ENCODE measurements at regions not wholly inside any gene's neighbourhood (a gene's known extent, or its start where the extent isn't known, plus 50 kb on each side); places are given as distances from the start of the nearest gene placed in this dataset.

GRCh38 chr7:124651136-124651535, 114.5 kb downstream of the GPR37 start (continued):
- TF ChIP-seq NR3C1 (CRISPR knock-in tag; IDR thresholded peaks at IDR 0.05) = no peak
- TF ChIP-seq, protein P1, sequence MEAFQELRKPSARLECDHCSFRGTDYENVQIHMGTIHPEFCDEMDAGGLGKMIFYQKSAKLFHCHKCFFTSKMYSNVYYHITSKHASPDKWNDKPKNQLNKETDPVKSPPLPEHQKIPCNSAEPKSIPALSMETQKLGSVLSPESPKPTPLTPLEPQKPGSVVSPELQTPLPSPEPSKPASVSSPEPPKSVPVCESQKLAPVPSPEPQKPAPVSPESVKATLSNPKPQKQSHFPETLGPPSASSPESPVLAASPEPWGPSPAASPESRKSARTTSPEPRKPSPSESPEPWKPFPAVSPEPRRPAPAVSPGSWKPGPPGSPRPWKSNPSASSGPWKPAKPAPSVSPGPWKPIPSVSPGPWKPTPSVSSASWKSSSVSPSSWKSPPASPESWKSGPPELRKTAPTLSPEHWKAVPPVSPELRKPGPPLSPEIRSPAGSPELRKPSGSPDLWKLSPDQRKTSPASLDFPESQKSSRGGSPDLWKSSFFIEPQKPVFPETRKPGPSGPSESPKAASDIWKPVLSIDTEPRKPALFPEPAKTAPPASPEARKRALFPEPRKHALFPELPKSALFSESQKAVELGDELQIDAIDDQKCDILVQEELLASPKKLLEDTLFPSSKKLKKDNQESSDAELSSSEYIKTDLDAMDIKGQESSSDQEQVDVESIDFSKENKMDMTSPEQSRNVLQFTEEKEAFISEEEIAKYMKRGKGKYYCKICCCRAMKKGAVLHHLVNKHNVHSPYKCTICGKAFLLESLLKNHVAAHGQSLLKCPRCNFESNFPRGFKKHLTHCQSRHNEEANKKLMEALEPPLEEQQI (IDR thresholded peaks at IDR 0.05) = no peak

DNA sequence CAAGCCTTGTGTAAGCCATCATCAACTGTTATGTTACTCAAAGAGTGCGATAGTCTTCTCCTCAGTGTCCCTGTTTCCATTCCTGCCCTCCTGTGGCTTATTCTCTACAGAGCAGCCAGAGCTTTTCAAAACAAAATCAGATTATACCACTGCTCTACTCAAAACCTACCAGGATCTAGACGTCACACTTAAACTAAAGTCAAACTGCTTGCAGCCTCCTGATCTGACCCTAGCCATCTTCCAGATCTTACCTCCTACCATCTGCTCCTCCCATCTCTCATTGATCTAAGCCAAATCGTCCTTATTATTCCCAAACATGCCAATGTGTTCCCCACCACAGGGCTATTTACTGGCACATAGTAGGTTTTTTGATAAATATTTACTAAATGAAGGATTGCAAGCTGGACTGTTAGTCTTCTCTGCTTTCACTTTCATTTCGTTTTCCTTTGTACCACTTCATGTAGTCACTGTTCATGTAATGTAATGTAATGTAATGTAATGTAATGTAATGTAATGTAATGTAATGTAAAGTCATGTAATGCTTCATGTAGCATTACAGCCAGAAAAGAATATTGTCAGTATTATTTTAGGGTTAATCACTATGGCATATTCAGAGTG, 116.1 kb downstream of the GPR37 start:
- TF ChIP-seq ZNF282 (CRISPR knock-in tag; IDR thresholded peaks at IDR 0.05) (no peak), XRCC4 (IDR thresholded peaks at IDR 0.05; ENCODE audit: extremely low read depth, insufficient read depth, insufficient read length) (no peak), HBP1 (CRISPR knock-in tag; IDR thresholded peaks at IDR 0.05) (no peak), HNRNPH1 (optimal IDR thresholded peaks at IDR 0.05; ENCODE audit: low read depth, low read length) (no peak), SRSF9 (IDR thresholded peaks at IDR 0.05; ENCODE audit: borderline replicate concordance, low read depth, low read length) (no peak)
- TF ChIP-seq, protein P2, sequence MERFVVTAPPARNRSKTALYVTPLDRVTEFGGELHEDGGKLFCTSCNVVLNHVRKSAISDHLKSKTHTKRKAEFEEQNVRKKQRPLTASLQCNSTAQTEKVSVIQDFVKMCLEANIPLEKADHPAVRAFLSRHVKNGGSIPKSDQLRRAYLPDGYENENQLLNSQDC (CRISPR knock-in tag; IDR thresholded peaks at IDR 0.05) = no peak
- H3K36me3 ChIP-seq (ENCODE audit: control insufficient read depth, insufficient read depth, low read length) = no peaks in the 10 kb centered on the region
- no peaks in the 10 kb centered on the region for H3K79me2 ChIP-seq (ENCODE audit: control insufficient read depth, insufficient read depth, low read length)
- in situ Hi-C loops (cut with MboI) (no loop called here), intact Hi-C loops (cut with micrococcal nuclease) (no loop called here)
- no peaks in the 10 kb centered on the region; the same call in 1 of the 2 replicates for H3K9me3 ChIP-seq (replicated peaks; ENCODE audit: control insufficient read depth, insufficient read depth, low read depth, low read length)
- no TSS peak for BruUV-seq (replicated peaks)
- H3K4me2 ChIP-seq (ENCODE audit: insufficient read depth, low read length) = no peak overlapping the region
- H3K9ac ChIP-seq (ENCODE audit: insufficient read depth in 1 of 2, low read depth in 2 of 2, low read length in 2 of 2) = no peak overlapping the region
- H3K4me1 ChIP-seq (replicated peaks in 1 of 2; ENCODE audit: control insufficient read depth in 2 of 2, insufficient read depth in 2 of 2, low read length in 2 of 2) = no peaks in the 10 kb centered on the region
- no peak overlapping the region for H3K27ac ChIP-seq (ENCODE audit: extremely low read depth, low read depth, low read length)
- ATAC-seq = no peak
- no peaks in the 10 kb centered on the region for H3K9me1 ChIP-seq (ENCODE audit: control insufficient read depth, insufficient read depth, low read length)
- DNase-seq (ENCODE audit: extremely low read depth in 1 of 4, low spot score in 3 of 4) = no peak
- CTCF ChIA-PET (ENCODE audit: low intra/inter-chr PET ratio) = no interaction called here
- no peak for FAIRE-seq
- no peaks in the 10 kb centered on the region for H4K20me1 ChIP-seq (replicated peaks; ENCODE audit: control insufficient read depth, insufficient read depth, low read length)
- no peak overlapping the region for H2AFZ ChIP-seq (ENCODE audit: low read depth, low read length)
- no peaks in the 10 kb centered on the region for H3K27me3 ChIP-seq (ENCODE audit: control insufficient read depth in 2 of 2, insufficient read depth in 2 of 2, low read length in 2 of 2)
- no peak overlapping the region for H3K4me3 ChIP-seq
- WGBS (ENCODE audit: insufficient coverage, low coverage, missing lambda C conversion rate) = 0% methylated on average over 4 of the region's 4 CpGs
- POLR2A ChIA-PET = no interaction called here

Data from K562 (cell line).